ENCODE measurements at regions not wholly inside any gene's neighbourhood (a gene's known extent, or its start where the extent isn't known, plus 50 kb on each side); places are given as distances from the start of the nearest gene placed in this dataset.

- H2BK20ac ChIP-seq (ENCODE audit: low read depth, low read length) = no peak overlapping the region
- CTCF ChIA-PET = no interaction called here
- no peak overlapping the region for H4K8ac ChIP-seq (ENCODE audit: low read depth in 2 of 2, low read length in 2 of 2)
- no peak overlapping the region for H3K4me3 ChIP-seq (ENCODE audit: insufficient read depth, low read depth, low read length)
- TF ChIP-seq, protein P1, sequence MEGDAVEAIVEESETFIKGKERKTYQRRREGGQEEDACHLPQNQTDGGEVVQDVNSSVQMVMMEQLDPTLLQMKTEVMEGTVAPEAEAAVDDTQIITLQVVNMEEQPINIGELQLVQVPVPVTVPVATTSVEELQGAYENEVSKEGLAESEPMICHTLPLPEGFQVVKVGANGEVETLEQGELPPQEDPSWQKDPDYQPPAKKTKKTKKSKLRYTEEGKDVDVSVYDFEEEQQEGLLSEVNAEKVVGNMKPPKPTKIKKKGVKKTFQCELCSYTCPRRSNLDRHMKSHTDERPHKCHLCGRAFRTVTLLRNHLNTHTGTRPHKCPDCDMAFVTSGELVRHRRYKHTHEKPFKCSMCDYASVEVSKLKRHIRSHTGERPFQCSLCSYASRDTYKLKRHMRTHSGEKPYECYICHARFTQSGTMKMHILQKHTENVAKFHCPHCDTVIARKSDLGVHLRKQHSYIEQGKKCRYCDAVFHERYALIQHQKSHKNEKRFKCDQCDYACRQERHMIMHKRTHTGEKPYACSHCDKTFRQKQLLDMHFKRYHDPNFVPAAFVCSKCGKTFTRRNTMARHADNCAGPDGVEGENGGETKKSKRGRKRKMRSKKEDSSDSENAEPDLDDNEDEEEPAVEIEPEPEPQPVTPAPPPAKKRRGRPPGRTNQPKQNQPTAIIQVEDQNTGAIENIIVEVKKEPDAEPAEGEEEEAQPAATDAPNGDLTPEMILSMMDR (conservative IDR thresholded peaks at IDR 0.05; ENCODE audit: low read depth, low read length) = no peak
- TF ChIP-seq SMC3 (IDR thresholded peaks at IDR 0.05; ENCODE audit: low read depth, low read length) = no peak
- H3K4me1 ChIP-seq (ENCODE audit: control insufficient read depth, insufficient read depth, low read length) = no peaks in the 10 kb centered on the region
- no peak overlapping the region for H4K91ac ChIP-seq (ENCODE audit: insufficient read depth, low read depth, low read length)
- no peak overlapping the region for H2BK15ac ChIP-seq (ENCODE audit: low read depth, low read length)
- intact Hi-C loops (cut with micrococcal nuclease) = no loop called here
- H3K27ac ChIP-seq (ENCODE audit: insufficient read depth, low read length) = no peak overlapping the region
- H3K18ac ChIP-seq (ENCODE audit: low read depth, low read length) = no peak overlapping the region
- no peaks in the 10 kb centered on the region for H3K36me3 ChIP-seq (ENCODE audit: control insufficient read depth, insufficient read depth, low read length)
- dilution Hi-C loops (cut with HindIII; ENCODE audit: low sequenced_read_pairs, unreplicated experiment) = no loop called here
- H3K23ac ChIP-seq (ENCODE audit: low read depth, low read length) = no peak overlapping the region
- no peaks in the 10 kb centered on the region for H3K79me1 ChIP-seq (ENCODE audit: low read depth in 1 of 2, low read length in 2 of 2)
- H4K5ac ChIP-seq (ENCODE audit: low read depth, low read length) = no peak overlapping the region
- no peak for ATAC-seq (ENCODE audit: low read depth)
- H3K9me3 ChIP-seq (ENCODE audit: control insufficient read depth, insufficient read depth, low read length) = peaks cover 32% of the 10 kb centered on the region
- no peaks in the 10 kb centered on the region for H3K9me1 ChIP-seq (ENCODE audit: insufficient read depth, low read length)
- H2BK120ac ChIP-seq (ENCODE audit: low read depth, low read length) = no peak overlapping the region
- H3K4ac ChIP-seq (ENCODE audit: low read depth, low read length) = no peak overlapping the region
- H4K20me1 ChIP-seq (ENCODE audit: insufficient read depth, low read length) = no peaks in the 10 kb centered on the region
- H2BK5ac ChIP-seq (ENCODE audit: low read depth, low read length, poor library complexity, severe bottlenecking) = no peak overlapping the region
- H3K56ac ChIP-seq (ENCODE audit: extremely low read depth, insufficient read depth, low read length) = no peak overlapping the region
- H2AFZ ChIP-seq (replicated peaks; ENCODE audit: low read length, poor library complexity) = no peak overlapping the region
- no peak overlapping the region for H2AK5ac ChIP-seq (ENCODE audit: low read depth, low read length)
- BruUV-seq (replicated peaks) = no TSS peak
- DNase-seq = no peak
- H2AK9ac ChIP-seq (replicated peaks; ENCODE audit: low read depth, low read length, poor library complexity) = no peak overlapping the region
- in situ Hi-C loops (cut with MboI; ENCODE audit: low sequenced_read_pairs) = no loop called here
- H3K9ac ChIP-seq (ENCODE audit: low read depth, low read length) = no peak overlapping the region
- WGBS, 2 experiments (ENCODE audit: extremely low coverage in 2 of 2, insufficient read length in 1 of 2) = 78 to 92% methylated on average over 2 to 8 of the region's 13 CpGs
- no peak overlapping the region for H3K14ac ChIP-seq (replicated peaks; ENCODE audit: low read depth, low read length)
- POLR2A ChIA-PET (ENCODE audit: unreplicated experiment) = no interaction called here
- no peak overlapping the region for H3K4me2 ChIP-seq (ENCODE audit: low read depth, low read length)
- H3K27me3 ChIP-seq (ENCODE audit: control insufficient read depth, insufficient read depth, low read length) = no peaks in the 10 kb centered on the region
Measured at GRCh38 chr11:133747409-133747808, 97.9 kb downstream of the SPATA19 start.
